PC-9 (cell line): ENCODE measurements at regions not wholly inside any gene's neighbourhood (a gene's known extent, or its start where the extent isn't known, plus 50 kb on each side); places are given as distances from the start of the nearest gene placed in this dataset.

Experiments used
- BruUV-seq: library from RNA; stranded (reverse); fragments of 400-500 nt; replicated peaks from 2 replicates; lab custom pipeline; 2021; lab: Mats Ljungman, UMichigan
- CTCF ChIA-PET: fragments of 300-600 bp; sonication (Branson Sonifier 250); formaldehyde crosslinking; loops from one replicate; lab custom pipeline; 2022; ENCODE audit warnings: antibody characterized with exemption; lab: Charles Lee
- POLR2A ChIA-PET: fragments of 300-600 bp; sonication (Branson Sonifier 250); formaldehyde crosslinking; loops from one replicate; lab custom pipeline; 2022; ENCODE audit warnings: antibody characterized with exemption; ENCODE audit not compliant: unreplicated experiment; lab: Charles Lee
- DNase-seq, 2 experiments: peaks; one replicate each; pipeline versions ENCODE4 v3.0.0 to v3.0.0-alpha.2; 2015 to 2022; ENCODE audit warnings: mixed read lengths in 1 of 2
- H2AFZ ChIP-seq: fragments of 200-600 bp; sonication (generic); 2 replicates; pipeline ENCODE4 v1.8.1; 2017; ENCODE audit warnings: antibody characterized with exemption
- H3F3A ChIP-seq: fragments of 200-600 bp; sonication (generic); 2 replicates; pipeline ENCODE4 v1.8.1; 2017; ENCODE audit warnings: antibody characterized with exemption, mild to moderate bottlenecking, low read depth; ENCODE audit not compliant: insufficient read depth
- H3K27ac ChIP-seq: fragments of 200-600 bp; sonication (generic); 2 replicates; pipeline ENCODE4 v1.6.1; 2016; ENCODE audit warnings: mixed run types
- H3K27me3 ChIP-seq: fragments of 200-600 bp; sonication (generic); 2 replicates; pipeline ENCODE4 v1.6.1; 2016; ENCODE audit warnings: low read depth, mixed run types; ENCODE audit not compliant: insufficient read depth
- H3K36me3 ChIP-seq: fragments of 200-600 bp; sonication (generic); 2 replicates; pipeline ENCODE4 v1.6.1; 2016; ENCODE audit warnings: low read depth, mixed run types
- H3K4me1 ChIP-seq: fragments of 200-600 bp; sonication (generic); replicated peaks from 2 replicates; pipeline ENCODE4 v1.6.1; 2016; ENCODE audit warnings: mixed run types; ENCODE audit not compliant: insufficient read depth
- H3K4me2 ChIP-seq: fragments of 200-600 bp; sonication (generic); 2 replicates; pipeline ENCODE4 v1.6.1; 2017; ENCODE audit warnings: mixed run types
- H3K4me3 ChIP-seq: fragments of 200-600 bp; sonication (generic); 2 replicates; pipeline ENCODE4 v1.6.1; 2016; ENCODE audit warnings: mixed run types
- H3K79me2 ChIP-seq: fragments of 200-600 bp; sonication (generic); 2 replicates; pipeline ENCODE4 v1.6.1; 2017; ENCODE audit warnings: low read depth, mixed run types
- H3K9me2 ChIP-seq: fragments of 200-600 bp; sonication (generic); 2 replicates; pipeline ENCODE4 v1.8.1; 2017; ENCODE audit warnings: mild to moderate bottlenecking; ENCODE audit not compliant: insufficient read depth
- H3K9me3 ChIP-seq: fragments of 200-600 bp; sonication (generic); 2 replicates; pipeline ENCODE4 v1.8.1; 2016; ENCODE audit warnings: low read depth; ENCODE audit not compliant: insufficient read depth
- H4K20me1 ChIP-seq: fragments of 200-600 bp; sonication (generic); 2 replicates; pipeline ENCODE4 v1.8.1; 2017; ENCODE audit not compliant: insufficient read depth
- CTCF ChIP-seq: fragments of 200-600 bp; sonication (generic); conservative IDR thresholded peaks from 2 replicates; pipeline ENCODE4 v1.6.1; 2017; ENCODE audit warnings: mixed run types, antibody characterized with exemption, mild to moderate bottlenecking, moderate library complexity
- EZH2 ChIP-seq: fragments of 200-600 bp; sonication (generic); IDR thresholded peaks from 2 replicates; pipeline ENCODE4 v1.8.0; 2017; ENCODE audit warnings: antibody characterized with exemption, low read depth
- intact Hi-C: fragments of 100-400 bp; cut with micrococcal nuclease; formaldehyde crosslinking; loops from one replicate; pipeline ENCODE4 v1.10.0; 2022; ENCODE audit not compliant: unreplicated experiment

GRCh38 chr1:82870332-82870731 lies 1069.6 kb downstream of the ADGRL2 start:
- Histone ChIP-seq H3F3A (no peaks in the 10 kb centered on the region), H3K9me2 (no peaks in the 10 kb centered on the region), H3K27me3 (no peaks in the 10 kb centered on the region), H3K4me3 (no peak overlapping the region), H3K27ac (no peak overlapping the region), H3K79me2 (no peaks in the 10 kb centered on the region), H3K4me1 (no peaks in the 10 kb centered on the region), H2AFZ (no peak overlapping the region), H3K36me3 (no peaks in the 10 kb centered on the region), H3K4me2 (no peak overlapping the region), H3K9me3 (no peaks in the 10 kb centered on the region), H4K20me1 (no peaks in the 10 kb centered on the region; the same call in 1 of the 2 replicates)
- intact Hi-C loops, result no loop called here
- no TSS peak for BruUV-seq
- no peak for DNase-seq
- ChIA-PET POLR2A (no interaction called here), CTCF (no interaction called here)
- TF ChIP-seq CTCF, result no peak
- TF ChIP-seq EZH2, result no peak

GRCh38 chr1:82867781-82868180 lies 1067.0 kb downstream of the ADGRL2 start:
- Histone ChIP-seq H2AFZ (no peak overlapping the region), H3F3A (no peaks in the 10 kb centered on the region), H3K79me2 (no peaks in the 10 kb centered on the region), H3K27ac (no peak overlapping the region), H4K20me1 (no peaks in the 10 kb centered on the region; the same call in 1 of the 2 replicates), H3K9me2 (no peaks in the 10 kb centered on the region), H3K4me1 (no peaks in the 10 kb centered on the region), H3K9me3 (no peaks in the 10 kb centered on the region), H3K4me2 (no peak overlapping the region), H3K4me3 (no peak overlapping the region), H3K27me3 (no peaks in the 10 kb centered on the region), H3K36me3 (no peaks in the 10 kb centered on the region)
- CTCF ChIA-PET, result no interaction called here
- BruUV-seq, result no TSS peak
- intact Hi-C loops, result no loop called here
- DNase-seq, result no peak
- TF ChIP-seq EZH2 (no peak), CTCF (no peak)
- POLR2A ChIA-PET, result no interaction called here

- intact Hi-C loops, result no loop called here
- DNase-seq, result no peak
- Histone ChIP-seq H2AFZ (0 out of 2 replicates have a peak overlapping the region, but pooled peaks have one; percentile 9), H3K36me3 (no peaks in the 10 kb centered on the region), H3K9me2 (no peaks in the 10 kb centered on the region), H3K79me2 (no peaks in the 10 kb centered on the region), H3K4me2 (no peak overlapping the region), H3K4me1 (no peaks in the 10 kb centered on the region), H3K27ac (no peak overlapping the region), H3F3A (no peaks in the 10 kb centered on the region), H4K20me1 (no peaks in the 10 kb centered on the region), H3K4me3 (no peak overlapping the region), H3K27me3 (no peaks in the 10 kb centered on the region), H3K9me3 (no peaks in the 10 kb centered on the region)
- ChIA-PET CTCF (no interaction called here), POLR2A (no interaction called here)
- BruUV-seq, result no TSS peak
- TF ChIP-seq CTCF, result no peak
- TF ChIP-seq EZH2, result no peak
Measured at GRCh38 chr1:82861749-82862148, 1061.0 kb downstream of the ADGRL2 start.
